ENCODE measurements at regions not wholly inside any gene's neighbourhood (a gene's known extent, or its start where the extent isn't known, plus 50 kb on each side); places are given as distances from the start of the nearest gene placed in this dataset.

- TF ChIP-seq, protein P1, sequence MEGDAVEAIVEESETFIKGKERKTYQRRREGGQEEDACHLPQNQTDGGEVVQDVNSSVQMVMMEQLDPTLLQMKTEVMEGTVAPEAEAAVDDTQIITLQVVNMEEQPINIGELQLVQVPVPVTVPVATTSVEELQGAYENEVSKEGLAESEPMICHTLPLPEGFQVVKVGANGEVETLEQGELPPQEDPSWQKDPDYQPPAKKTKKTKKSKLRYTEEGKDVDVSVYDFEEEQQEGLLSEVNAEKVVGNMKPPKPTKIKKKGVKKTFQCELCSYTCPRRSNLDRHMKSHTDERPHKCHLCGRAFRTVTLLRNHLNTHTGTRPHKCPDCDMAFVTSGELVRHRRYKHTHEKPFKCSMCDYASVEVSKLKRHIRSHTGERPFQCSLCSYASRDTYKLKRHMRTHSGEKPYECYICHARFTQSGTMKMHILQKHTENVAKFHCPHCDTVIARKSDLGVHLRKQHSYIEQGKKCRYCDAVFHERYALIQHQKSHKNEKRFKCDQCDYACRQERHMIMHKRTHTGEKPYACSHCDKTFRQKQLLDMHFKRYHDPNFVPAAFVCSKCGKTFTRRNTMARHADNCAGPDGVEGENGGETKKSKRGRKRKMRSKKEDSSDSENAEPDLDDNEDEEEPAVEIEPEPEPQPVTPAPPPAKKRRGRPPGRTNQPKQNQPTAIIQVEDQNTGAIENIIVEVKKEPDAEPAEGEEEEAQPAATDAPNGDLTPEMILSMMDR (IDR thresholded peaks at IDR 0.05), result no peak
- TF ChIP-seq POLR2A (IDR thresholded peaks at IDR 0.05), result no peak
Measured at GRCh38 chr6:147016440-147016839, 187.8 kb upstream of the STXBP5 start.

All from esophagus squamous epithelium (tissue), 4 donors.